RCC 7860 (cell line): ENCODE measurements at regions not wholly inside any gene's neighbourhood (a gene's known extent, or its start where the extent isn't known, plus 50 kb on each side); places are given as distances from the start of the nearest gene placed in this dataset.

ENCODE experiments used
- DNase-seq: peaks from one replicate; pipeline ENCODE4 v3.0.0-alpha.2; 2015; ENCODE audit warnings: low spot score
- FAIRE-seq: peaks from 2 replicates; lab custom pipeline; 2012; peaks lifted over from hg19 to GRCh38; lab: Jason Lieb, UNC

DNA sequence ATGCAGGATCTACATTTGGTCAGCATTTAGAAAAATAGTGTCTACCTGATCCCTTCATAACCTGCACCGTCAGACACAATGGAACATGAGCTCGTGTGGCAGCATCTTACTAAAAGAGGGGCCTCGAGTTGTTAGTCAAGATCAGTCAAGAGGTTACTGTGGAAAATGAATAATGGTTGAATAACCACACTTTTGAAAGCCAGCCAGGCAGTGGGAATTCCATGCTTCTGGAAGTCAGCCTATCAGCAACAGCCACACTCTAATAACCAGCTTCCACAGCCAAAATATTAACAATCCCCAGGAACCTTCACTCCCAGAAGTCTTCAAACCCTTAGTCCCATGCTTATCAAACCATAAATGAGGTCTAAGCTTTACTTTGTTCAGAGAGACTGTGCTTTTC, 234.3 kb downstream of the HS3ST1 start:
- DNase-seq (no peak), FAIRE-seq (no peak)

- no peak for DNase-seq
- FAIRE-seq, result no peak
These were observed 238.9 kb downstream of the HS3ST1 start for GRCh38 chr4:11189756-11190155.

DNA sequence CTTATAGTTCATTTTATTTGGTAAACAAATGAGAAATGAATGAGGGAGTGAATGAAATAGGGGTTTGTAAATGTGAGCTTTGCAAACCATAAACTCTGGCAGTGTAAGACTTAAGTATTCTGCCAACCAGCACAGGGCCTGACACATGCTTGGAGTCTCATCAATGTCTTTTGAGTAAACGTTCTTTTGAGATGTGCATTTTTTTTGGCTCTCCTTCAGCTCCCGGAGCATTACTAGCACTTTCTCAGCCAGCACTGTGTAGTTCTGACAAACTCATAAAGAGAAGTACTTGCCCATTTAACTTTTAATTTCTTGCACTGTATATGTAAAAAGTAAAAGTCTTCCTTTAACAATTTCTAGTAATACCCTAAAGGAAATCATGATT, 245.3 kb downstream of the HS3ST1 start:
- FAIRE-seq (no peak), DNase-seq (no peak)

DNA sequence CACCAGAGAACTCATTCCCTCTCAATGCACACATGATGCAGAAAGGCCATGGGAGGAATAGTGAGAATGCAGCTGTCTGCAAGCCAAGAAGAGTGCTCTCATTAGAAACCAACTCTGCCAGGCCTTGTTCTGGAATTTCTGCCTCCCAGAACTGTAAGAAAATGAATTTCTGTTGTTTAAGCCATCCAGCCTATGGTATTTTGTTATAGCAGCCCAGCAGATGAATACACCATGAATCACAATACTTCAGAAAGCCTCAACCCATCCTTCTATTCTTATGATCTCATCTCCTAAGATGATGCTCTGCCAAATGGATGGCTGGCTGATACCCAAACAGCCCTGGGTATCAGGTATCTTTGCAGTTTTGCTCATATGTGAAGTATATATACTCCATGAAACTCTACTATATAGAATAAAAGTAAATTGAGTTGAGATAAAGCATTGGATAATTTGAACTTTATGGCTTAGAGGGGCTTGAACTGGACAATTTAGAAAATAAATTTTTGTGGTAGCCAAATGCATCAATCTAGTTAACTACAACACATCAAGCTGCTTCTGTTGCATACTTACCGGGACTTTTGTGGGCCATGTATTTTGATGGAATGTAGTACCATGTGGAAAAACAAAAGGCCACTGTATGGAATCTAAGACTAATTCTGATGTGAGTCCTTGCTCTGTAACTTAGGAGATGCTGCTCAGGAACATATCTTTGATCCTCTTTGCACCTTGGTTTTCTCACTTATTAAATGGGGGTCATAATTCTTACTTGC, 245.9 kb downstream of the HS3ST1 start:
- FAIRE-seq (no peak), DNase-seq (no peak)

DNA sequence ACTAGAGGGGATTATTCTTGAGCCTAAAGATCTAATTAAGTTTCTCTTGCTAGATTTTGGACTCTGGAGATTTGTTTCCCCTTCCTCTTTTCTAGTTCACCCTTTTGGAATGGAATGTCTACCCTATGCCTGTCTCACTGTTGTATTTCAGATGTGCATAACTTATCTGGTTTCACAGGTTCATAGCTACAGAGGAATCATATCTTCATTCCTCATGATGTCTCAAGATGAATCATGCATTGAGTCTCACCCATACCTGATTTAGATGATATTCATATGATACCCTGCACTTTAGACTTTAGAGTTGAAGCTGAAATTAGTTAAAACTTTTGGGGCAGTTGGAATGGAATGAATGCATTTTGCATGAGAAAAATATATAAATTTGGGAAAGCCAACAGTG, 246.7 kb downstream of the HS3ST1 start:
- FAIRE-seq (no peak), DNase-seq (no peak)

- DNase-seq (no peak), FAIRE-seq (no peak)
These were observed 248.9 kb downstream of the HS3ST1 start for GRCh38 chr4:11179796-11180195.

- FAIRE-seq (no peak), DNase-seq (no peak)
These were observed 250.3 kb downstream of the HS3ST1 start for GRCh38 chr4:11178433-11178832.

DNA sequence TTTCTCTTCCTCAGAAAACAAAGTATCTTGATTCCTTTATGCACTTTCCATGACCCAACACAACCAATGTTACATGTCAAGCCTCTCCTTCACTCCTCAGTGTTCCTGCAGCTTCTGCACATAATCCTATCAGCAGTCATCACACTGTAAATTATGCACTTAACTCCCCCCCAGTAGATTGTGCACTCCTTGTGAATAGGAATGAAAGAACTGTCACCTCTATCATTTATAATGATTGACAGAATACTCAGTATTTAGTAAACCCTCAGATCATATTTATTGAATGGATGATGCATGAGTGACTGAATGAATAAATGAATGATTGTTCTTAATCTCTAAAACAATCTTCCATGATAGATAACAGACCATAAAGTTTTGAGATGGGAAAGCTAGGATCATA, 253.3 kb downstream of the HS3ST1 start:
- no peak for DNase-seq
- FAIRE-seq, result no peak

DNA sequence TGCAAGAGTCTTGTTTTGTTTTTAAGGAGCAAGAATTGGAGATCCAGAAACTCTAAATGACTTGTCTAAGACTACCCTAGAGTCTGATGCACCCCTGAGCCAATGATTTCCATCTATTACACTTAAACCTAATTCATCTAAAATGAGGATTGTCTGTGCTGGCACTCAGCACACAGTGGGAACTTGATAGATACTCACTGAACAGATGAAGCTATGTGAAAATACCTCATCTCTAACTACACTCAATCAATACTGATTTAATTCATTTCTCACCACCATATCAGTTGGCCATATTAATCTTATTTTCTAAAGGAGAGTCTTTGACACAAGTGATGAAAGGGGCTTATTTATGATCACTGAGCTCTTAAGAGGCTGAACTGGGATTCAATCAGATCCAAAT, 262.1 kb downstream of the HS3ST1 start:
- FAIRE-seq, result no peak
- no peak for DNase-seq

DNA sequence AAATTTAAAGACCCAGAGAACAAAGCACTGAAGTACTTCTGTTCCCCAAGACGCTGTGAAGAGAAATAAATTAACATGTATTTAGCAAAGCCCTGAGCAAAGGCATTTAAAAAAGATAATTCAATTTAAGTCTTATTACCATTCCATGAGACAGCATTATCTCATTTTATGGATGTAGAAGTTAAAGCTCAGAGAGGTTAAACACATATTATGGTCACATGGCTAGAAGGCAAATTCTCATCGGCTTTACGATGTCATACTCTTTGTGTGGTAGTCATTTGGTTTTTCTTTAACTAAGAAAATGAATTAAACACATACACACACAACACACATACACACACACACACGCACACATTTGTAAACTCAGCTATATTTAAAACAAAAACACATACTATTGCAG, 262.7 kb downstream of the HS3ST1 start:
- FAIRE-seq, result no peak
- DNase-seq, result no peak

DNA sequence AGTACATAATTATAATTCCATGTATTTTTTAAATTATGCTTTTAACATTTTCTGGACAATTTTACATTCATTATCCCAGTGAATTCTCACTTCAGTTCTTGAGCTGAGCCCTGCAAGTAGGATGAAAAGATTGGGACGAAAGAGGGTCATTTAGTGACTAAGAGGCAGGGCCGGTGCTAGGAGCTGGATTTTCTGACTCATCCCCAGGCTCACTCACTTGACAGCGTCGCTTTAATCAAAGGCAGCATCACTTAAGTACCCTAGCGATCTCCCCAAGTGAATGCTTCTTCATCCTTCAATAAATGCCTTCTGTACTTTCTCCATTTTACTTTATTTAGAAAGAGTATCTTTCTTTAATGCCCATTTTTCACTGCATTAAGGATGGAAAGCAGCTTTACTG, 263.6 kb downstream of the HS3ST1 start:
- DNase-seq (no peak), FAIRE-seq (no peak)

DNA sequence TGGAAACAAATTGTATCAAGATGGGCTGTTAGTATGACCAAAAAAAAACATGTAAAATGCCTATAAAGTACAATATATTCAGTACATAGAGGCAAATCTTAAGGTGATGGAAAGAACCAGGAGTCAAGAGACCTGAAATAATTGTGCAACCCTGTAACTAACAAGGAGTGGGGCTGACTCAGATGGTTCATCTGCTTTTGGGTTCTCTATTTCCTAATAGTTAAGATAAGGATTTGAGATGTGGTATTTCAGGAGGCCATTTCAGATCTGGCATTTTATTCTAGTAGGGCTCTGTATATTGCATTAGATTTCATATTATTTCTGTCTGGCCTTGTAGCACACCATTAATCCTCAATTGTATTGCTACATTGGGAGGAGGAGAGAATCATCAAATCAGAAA, 268.4 kb downstream of the HS3ST1 start:
- no peak for FAIRE-seq
- DNase-seq, result no peak

- FAIRE-seq (no peak), DNase-seq (no peak)
These were observed 269.7 kb downstream of the HS3ST1 start for GRCh38 chr4:11158971-11159370.

DNA sequence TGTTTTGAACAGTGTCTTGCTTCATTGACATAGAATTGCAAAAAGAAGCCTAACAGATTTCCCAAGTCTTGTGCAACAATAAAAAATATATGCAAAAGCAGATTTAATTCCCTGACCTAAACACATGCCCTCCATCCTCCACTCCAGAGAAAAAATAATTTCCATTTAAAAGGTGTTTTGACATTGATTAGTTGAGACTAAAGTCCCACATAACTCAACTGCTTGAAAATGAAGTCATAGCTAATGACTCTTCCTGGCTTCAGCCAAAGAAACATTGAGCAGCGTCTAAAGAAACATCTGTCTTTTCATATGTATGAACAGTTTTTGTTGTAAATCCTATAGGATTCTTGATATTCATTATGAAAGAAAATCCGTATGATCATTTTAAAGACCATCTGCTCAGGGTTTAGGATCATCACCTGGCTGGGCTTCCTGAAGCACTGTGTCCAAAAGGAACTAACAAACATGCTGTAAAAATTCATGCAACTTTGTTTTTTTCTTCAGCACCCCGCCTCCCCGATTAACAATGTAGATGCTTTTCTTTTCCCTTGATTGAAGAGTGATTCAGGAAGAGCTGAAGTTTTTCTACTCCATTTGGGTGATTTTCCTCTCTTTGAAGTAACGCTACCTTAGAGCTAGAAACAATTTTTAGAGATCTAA, 273.4 kb downstream of the HS3ST1 start:
- no peak for DNase-seq
- FAIRE-seq, result no peak

GRCh38 chr4:11153171-11153750, 275.4 kb downstream of the HS3ST1 start:
- no peak for FAIRE-seq
- no peak for DNase-seq

GRCh38 chr4:11152684-11153083, 276.0 kb downstream of the HS3ST1 start:
- DNase-seq (no peak), FAIRE-seq (no peak)

GRCh38 chr4:11151500-11151899, 277.2 kb downstream of the HS3ST1 start:
- FAIRE-seq, result no peak

GRCh38 chr4:11149612-11150259, 279.0 kb downstream of the HS3ST1 start:
- DNase-seq (no peak), FAIRE-seq (no peak)

More at GRCh38 chr4:11151500-11151899, 277.2 kb downstream of the HS3ST1 start:
- no peak for DNase-seq

DNA sequence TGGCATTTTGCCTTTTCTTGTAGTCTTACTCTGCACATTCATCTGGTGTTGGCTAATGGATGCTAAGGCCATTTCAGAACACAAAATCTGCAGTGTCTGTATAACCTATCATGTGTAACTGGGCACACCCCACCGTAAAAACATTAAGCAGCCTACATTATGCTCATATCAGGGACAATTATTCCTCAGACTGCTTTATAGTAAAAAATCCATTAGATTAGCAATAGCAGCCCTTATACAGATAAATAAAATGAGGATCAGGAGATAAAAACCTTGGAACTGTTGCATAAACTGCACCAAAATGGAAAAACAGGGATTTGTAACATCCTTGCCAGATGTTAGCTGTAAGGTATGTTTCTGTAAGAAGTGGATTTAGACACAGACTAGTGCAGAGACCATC, 288.8 kb downstream of the HS3ST1 start:
- FAIRE-seq (no peak), DNase-seq (no peak)

DNA sequence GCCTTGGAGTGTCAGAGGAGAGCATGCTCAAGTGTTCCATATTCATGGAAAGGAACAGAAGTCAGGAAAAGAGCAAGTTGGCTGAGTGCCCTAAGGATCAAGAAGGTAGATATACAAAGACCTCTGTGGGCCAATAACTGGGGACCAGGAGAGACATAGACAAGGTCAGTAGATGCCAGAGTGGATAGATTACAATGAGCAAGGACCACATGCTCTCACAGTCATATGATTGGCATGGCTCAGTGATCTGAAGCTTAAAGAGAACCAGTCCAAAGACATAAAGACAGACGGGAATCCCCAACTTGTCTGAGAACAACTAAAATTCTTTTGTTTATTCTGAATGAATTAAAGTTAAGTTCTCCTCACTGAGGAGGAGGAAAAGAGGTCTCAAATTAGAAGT, 289.7 kb downstream of the HS3ST1 start:
- DNase-seq (no peak), FAIRE-seq (no peak)

DNA sequence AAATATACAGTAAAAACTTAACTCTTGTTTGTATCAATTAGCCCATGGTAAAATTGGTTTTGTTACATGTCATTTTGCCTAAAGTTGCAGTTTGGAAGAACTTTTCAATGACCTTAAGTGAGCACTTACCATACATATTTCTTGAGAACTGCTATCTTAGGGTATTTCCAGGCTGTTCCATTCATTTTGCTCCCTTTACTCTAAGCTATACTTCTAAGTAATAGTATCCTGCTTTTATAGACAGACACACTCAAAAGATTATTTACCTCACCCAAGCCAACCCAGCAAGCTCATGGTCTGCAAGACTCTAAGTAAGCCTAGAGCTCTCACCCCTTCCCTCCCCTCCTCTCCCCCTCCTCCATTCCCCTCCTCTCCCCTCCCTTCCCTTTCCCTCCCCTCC, 294.0 kb downstream of the HS3ST1 start:
- FAIRE-seq (no peak), DNase-seq (no peak)

GRCh38 chr4:11133868-11134267, 294.8 kb downstream of the HS3ST1 start:
- DNase-seq (no peak), FAIRE-seq (no peak)
